HG03064 (cell line): ENCODE measurements at regions not wholly inside any gene's neighbourhood (a gene's known extent, or its start where the extent isn't known, plus 50 kb on each side); places are given as distances from the start of the nearest gene placed in this dataset.
"Not testable (repeated sequence)": the region's sequence is repeated elsewhere in the genome, so short reads cannot be mapped to it uniquely, and the experiment has no call there.

Experiments used
- ATAC-seq: cut with Tn5 transposase; IDR thresholded peaks from one replicate; pipeline ENCODE4 v1.9.1; 2021; ENCODE audit warnings: low read depth; ENCODE audit not compliant: unreplicated experiment

GRCh38 chr12:38016602-38017001, 300.0 kb upstream of the ALG10B start:
- ATAC-seq, result no peak

DNA sequence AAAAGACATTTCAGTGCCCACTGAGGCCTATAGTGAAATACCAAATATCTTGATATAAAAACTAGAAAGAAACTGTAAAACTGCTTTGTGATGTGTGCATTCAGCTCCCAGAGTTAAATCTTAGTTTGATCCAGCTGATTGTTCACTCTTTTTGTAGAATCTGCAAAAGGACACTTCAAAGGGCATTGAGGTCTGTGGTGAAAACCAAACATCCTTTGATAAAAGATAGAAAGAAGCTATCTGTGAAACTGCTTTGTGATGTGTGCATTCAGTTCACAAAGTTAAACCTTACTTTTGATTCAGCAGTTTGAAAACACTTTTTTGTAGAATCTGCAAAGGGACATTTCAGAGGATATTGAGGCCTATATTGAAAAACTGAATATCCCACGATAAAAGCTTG, 290.7 kb upstream of the ALG10B start:
- no peak for ATAC-seq

DNA sequence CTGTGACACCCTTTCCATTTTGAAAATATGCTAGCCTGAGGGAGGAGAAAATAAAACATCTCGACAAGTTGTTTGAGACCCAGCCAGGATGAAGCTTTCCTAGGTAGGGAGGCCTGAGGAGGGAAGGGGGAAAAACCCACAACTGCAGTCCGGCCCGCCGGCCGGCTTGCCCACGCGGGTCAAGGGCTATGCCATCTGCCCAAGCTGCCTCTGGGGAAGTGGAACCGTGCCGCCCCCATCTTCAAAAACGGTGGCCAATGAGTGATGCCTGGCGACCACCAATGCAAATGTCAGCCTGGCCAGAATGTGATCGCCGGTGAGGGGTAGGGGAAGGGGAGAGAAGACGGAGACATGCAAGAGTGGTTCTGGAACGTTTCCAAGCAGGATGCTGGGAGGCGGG, 263.5 kb upstream of the ALG10B start:
- ATAC-seq, result no peak

GRCh38 chr12:38053655-38054464, 262.7 kb upstream of the ALG10B start:
- no peak for ATAC-seq

GRCh38 chr12:38056701-38057689, 259.6 kb upstream of the ALG10B start:
- no peak for ATAC-seq

DNA sequence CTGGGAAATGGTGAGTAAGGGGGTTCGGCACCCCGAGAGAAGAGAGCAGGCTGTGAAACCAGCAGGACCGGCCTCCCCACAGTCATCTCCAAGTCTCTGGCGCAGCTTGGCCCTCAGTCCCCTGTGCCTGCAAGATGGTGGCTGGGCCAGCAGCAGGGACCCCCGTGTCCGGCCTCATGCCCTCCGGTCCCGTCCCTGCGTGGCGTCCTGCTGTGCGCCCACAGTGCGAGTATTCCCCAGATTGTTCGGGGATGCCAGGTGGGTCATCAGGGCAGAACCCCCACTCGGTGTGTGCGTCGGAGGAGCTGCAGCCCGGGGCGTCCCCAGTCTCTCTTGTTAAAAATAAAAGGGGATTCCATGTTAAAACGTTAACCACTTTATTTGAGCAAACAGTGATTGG, 216.9 kb upstream of the ALG10B start:
- no peak for ATAC-seq

GRCh38 chr12:38101753-38102152, 214.8 kb upstream of the ALG10B start:
- no peak for ATAC-seq

DNA sequence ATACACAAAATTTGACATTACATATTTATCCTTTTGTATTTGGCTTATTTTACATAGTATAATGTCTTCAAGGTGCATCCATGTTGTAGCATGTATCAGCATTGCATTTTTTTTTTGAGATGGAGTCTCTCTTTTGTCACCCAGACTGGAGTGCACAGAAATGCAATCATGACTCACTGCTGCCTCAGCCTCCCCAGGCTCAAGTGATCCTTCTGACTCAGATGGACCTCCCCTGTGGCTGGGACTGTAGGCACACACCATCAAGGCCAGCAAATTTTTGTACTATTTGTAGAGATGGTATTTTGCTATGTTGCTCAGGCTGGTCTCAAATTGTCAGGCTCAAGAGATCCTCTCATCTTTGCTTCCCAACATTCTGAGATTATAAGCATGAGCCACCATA, 214.4 kb upstream of the ALG10B start:
- no peak for ATAC-seq

- ATAC-seq, result no peak
Measured at GRCh38 chr12:38110026-38110699, 206.4 kb upstream of the ALG10B start.

- ATAC-seq, result no peak
Measured at GRCh38 chr12:38113991-38114390, 202.6 kb upstream of the ALG10B start.

DNA sequence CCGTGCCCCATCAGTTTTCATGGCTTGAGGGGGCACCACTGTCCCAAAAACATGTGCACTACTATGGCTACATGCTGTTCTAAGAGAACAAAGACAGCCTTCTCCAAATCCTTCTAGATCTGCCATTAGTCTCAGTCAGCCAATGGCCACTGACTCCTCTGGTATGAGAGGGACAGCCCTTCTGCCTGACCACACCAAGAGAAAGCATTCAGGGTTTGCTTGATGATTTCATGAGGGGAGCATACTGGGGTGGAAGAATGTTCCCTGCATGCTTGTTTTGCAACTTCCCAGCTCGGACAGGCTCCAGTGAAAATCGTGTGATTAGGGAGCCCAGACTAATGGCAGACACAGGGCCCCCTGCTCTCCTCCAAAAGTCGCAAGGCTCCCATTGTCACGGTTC, 199.6 kb upstream of the ALG10B start:
- no peak for ATAC-seq

GRCh38 chr12:38118632-38119031, 197.9 kb upstream of the ALG10B start:
- ATAC-seq, result no peak

GRCh38 chr12:38120438-38120837, 196.1 kb upstream of the ALG10B start:
- no peak for ATAC-seq

GRCh38 chr12:38123028-38123427, 193.5 kb upstream of the ALG10B start:
- ATAC-seq, result not testable (repeated sequence)

- no peak for ATAC-seq
Measured at GRCh38 chr12:38123566-38124246, 192.9 kb upstream of the ALG10B start.

GRCh38 chr12:38124247-38125012, 192.1 kb upstream of the ALG10B start:
- ATAC-seq, result no peak

DNA sequence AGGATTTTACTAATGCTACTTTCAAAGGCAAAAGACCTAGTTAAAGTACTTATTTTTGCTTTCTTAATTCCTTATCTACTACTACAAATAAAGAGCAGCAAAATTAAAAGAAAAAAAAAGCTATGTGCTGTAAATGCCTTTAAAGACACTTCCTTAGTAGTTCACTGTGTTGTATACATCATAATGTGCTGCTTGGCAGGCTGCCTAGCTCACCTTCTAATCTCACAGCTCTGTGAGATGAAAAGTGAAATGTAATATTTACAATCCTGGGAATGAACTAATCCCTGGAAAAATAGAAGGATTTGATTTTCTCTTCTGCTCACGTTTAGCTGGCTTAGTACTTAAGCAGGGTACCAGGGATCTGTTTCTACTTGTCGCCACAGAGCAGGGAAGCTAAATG, 184.4 kb upstream of the ALG10B start:
- ATAC-seq, result no peak

- no peak for ATAC-seq
Measured at GRCh38 chr12:38137287-38137686, 179.3 kb upstream of the ALG10B start.

GRCh38 chr12:38137716-38138115, 178.9 kb upstream of the ALG10B start:
- no peak for ATAC-seq
